Ureter (tissue), 1 donor: ENCODE measurements at regions not wholly inside any gene's neighbourhood (a gene's known extent, or its start where the extent isn't known, plus 50 kb on each side); places are given as distances from the start of the nearest gene placed in this dataset.

Experiments used
- DNase-seq: peaks from one replicate; pipeline ENCODE4 v3.0.0-alpha.2; 2020; ENCODE audit warnings: low spot score
- donor health status: DM: yes; HTN: yes; CAD: no.

GRCh38 chr6:99868074-99868702 is 125.8 kb downstream of the MCHR2 start:
- DNase-seq, result peak; percentile 72
